ENCODE measurements at regions not wholly inside any gene's neighbourhood (a gene's known extent, or its start where the extent isn't known, plus 50 kb on each side); places are given as distances from the start of the nearest gene placed in this dataset.
A peak's percentile ranks its signal among the peaks of the same experiment; 100 is the strongest.

- Histone ChIP-seq H3K27me3 (ENCODE audit: control insufficient read depth, insufficient read depth, low read length) (no peaks in the 10 kb centered on the region), H3K27ac (ENCODE audit: low read length) (no peak overlapping the region)
- WGBS (ENCODE audit: insufficient coverage, insufficient read length) = no CpG with 5 or more reads among the region's 1 CpG
These were observed 168.4 kb upstream of the NHS start for GRCh38 chrX:17206584-17206983.

GRCh38 chrX:17214962-17215361 is 160.0 kb upstream of the NHS start:
- H3K36me3 ChIP-seq (ENCODE audit: control insufficient read depth, insufficient read depth, low read length) = no peaks in the 10 kb centered on the region
- WGBS (ENCODE audit: insufficient coverage, insufficient read length) = no CpG with 5 or more reads among the region's 4 CpGs
- H3K27me3 ChIP-seq (ENCODE audit: control insufficient read depth, insufficient read depth, low read length) = no peaks in the 10 kb centered on the region
- no peak overlapping the region for H3K27ac ChIP-seq (ENCODE audit: low read length)
- no peak overlapping the region for H3K4me3 ChIP-seq (ENCODE audit: low read length)
- H3K4me1 ChIP-seq (ENCODE audit: control insufficient read depth, insufficient read depth, low read length) = no peaks in the 10 kb centered on the region
- no peaks in the 10 kb centered on the region for H3K9me3 ChIP-seq (ENCODE audit: control insufficient read depth, insufficient read depth, low read length)
- DNase-seq (ENCODE audit: low read depth, low spot score) = no peak

More at GRCh38 chrX:17206584-17206983, 168.4 kb upstream of the NHS start:
- H3K36me3 ChIP-seq (ENCODE audit: control insufficient read depth, insufficient read depth, low read length) = no peaks in the 10 kb centered on the region
- no peak for DNase-seq (ENCODE audit: low read depth, low spot score)
- H3K4me3 ChIP-seq (ENCODE audit: low read length) = no peak overlapping the region
- H3K4me1 ChIP-seq (ENCODE audit: control insufficient read depth, insufficient read depth, low read length) = peaks cover 2% of the 10 kb centered on the region; the same call in 1 of the 2 replicates
- H3K9me3 ChIP-seq (ENCODE audit: control insufficient read depth, insufficient read depth, low read length) = no peaks in the 10 kb centered on the region

- H3K4me3 ChIP-seq (ENCODE audit: low read length) = no peak overlapping the region
- no peak overlapping the region for H3K27ac ChIP-seq (ENCODE audit: low read length)
These were observed 148.3 kb upstream of the NHS start for GRCh38 chrX:17226736-17227135.

GRCh38 chrX:17237146-17237545 is 137.9 kb upstream of the NHS start:
- Histone ChIP-seq H3K27ac (ENCODE audit: low read length) (no peak overlapping the region), H3K9me3 (ENCODE audit: control insufficient read depth, insufficient read depth, low read length) (no peaks in the 10 kb centered on the region), H3K36me3 (ENCODE audit: control insufficient read depth, insufficient read depth, low read length) (no peaks in the 10 kb centered on the region), H3K4me3 (ENCODE audit: low read length) (no peak overlapping the region), H3K4me1 (ENCODE audit: control insufficient read depth, insufficient read depth, low read length) (no peaks in the 10 kb centered on the region), H3K27me3 (ENCODE audit: control insufficient read depth, insufficient read depth, low read length) (no peaks in the 10 kb centered on the region)
- no peak for DNase-seq (ENCODE audit: low read depth, low spot score)
- no CpG with 5 or more reads among the region's 5 CpGs for WGBS (ENCODE audit: insufficient coverage, insufficient read length)

More at GRCh38 chrX:17226736-17227135, 148.3 kb upstream of the NHS start:
- Histone ChIP-seq H3K4me1 (ENCODE audit: control insufficient read depth, insufficient read depth, low read length) (peaks cover 2% of the 10 kb centered on the region; the same call in 1 of the 2 replicates), H3K9me3 (ENCODE audit: control insufficient read depth, insufficient read depth, low read length) (no peaks in the 10 kb centered on the region), H3K27me3 (ENCODE audit: control insufficient read depth, insufficient read depth, low read length) (no peaks in the 10 kb centered on the region), H3K36me3 (ENCODE audit: control insufficient read depth, insufficient read depth, low read length) (no peaks in the 10 kb centered on the region)
- peak; percentile 43 for DNase-seq (ENCODE audit: low read depth, low spot score)

- Histone ChIP-seq H3K27ac (ENCODE audit: low read length) (no peak overlapping the region), H3K9me3 (ENCODE audit: control insufficient read depth, insufficient read depth, low read length) (no peaks in the 10 kb centered on the region), H3K36me3 (ENCODE audit: control insufficient read depth, insufficient read depth, low read length) (no peaks in the 10 kb centered on the region), H3K4me1 (ENCODE audit: control insufficient read depth, insufficient read depth, low read length) (no peaks in the 10 kb centered on the region), H3K4me3 (ENCODE audit: low read length) (no peak overlapping the region), H3K27me3 (ENCODE audit: control insufficient read depth, insufficient read depth, low read length) (no peaks in the 10 kb centered on the region)
- no CpG with 5 or more reads among the region's 5 CpGs for WGBS (ENCODE audit: insufficient coverage, insufficient read length)
- DNase-seq (ENCODE audit: low read depth, low spot score) = peak; percentile 29
These were observed 132.5 kb upstream of the NHS start for GRCh38 chrX:17242470-17242869.

- Histone ChIP-seq H3K4me1 (ENCODE audit: control insufficient read depth, insufficient read depth, low read length) (no peaks in the 10 kb centered on the region), H3K27ac (ENCODE audit: low read length) (no peak overlapping the region), H3K36me3 (ENCODE audit: control insufficient read depth, insufficient read depth, low read length) (no peaks in the 10 kb centered on the region), H3K9me3 (ENCODE audit: control insufficient read depth, insufficient read depth, low read length) (no peaks in the 10 kb centered on the region), H3K4me3 (ENCODE audit: low read length) (no peak overlapping the region), H3K27me3 (ENCODE audit: control insufficient read depth, insufficient read depth, low read length) (no peaks in the 10 kb centered on the region)
- WGBS (ENCODE audit: insufficient coverage, insufficient read length) = no CpG with 5 or more reads among the region's 1 CpG
- DNase-seq (ENCODE audit: low read depth, low spot score) = no peak
These were observed 127.9 kb upstream of the NHS start for GRCh38 chrX:17247144-17247543.

- no peak for DNase-seq (ENCODE audit: low read depth, low spot score)
- Histone ChIP-seq H3K4me3 (ENCODE audit: low read length) (no peak overlapping the region), H3K27me3 (ENCODE audit: control insufficient read depth, insufficient read depth, low read length) (no peaks in the 10 kb centered on the region), H3K36me3 (ENCODE audit: control insufficient read depth, insufficient read depth, low read length) (no peaks in the 10 kb centered on the region), H3K9me3 (ENCODE audit: control insufficient read depth, insufficient read depth, low read length) (no peaks in the 10 kb centered on the region), H3K27ac (ENCODE audit: low read length) (no peak overlapping the region), H3K4me1 (ENCODE audit: control insufficient read depth, insufficient read depth, low read length) (no peaks in the 10 kb centered on the region)
- WGBS (ENCODE audit: insufficient coverage, insufficient read length) = no CpG with 5 or more reads among the region's 2 CpGs
These were observed 112.9 kb upstream of the NHS start for GRCh38 chrX:17262123-17262522.

DNA sequence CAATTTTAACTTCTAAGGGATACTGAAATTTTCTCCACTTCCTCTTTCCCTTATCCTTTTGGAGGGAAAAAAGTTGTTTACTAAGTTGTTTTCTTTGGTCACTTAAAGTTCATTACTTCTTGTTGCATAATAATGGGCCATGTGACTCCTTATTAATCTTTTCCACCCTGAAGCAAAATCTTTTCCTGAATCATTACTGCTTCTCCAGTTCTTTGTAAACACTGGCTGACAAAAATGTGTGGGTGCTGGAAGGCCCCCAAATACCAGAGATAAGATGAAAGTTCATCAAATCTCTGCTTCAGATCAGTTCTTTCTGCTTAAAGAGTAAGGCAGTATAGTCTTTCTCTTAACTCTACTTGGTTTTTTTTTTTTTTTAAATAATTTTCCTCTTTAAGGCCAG is 108.9 kb upstream of the NHS start:
- DNase-seq (ENCODE audit: low read depth, low spot score) = no peak
- H3K4me1 ChIP-seq (ENCODE audit: control insufficient read depth, insufficient read depth, low read length) = no peaks in the 10 kb centered on the region
- H3K4me3 ChIP-seq (ENCODE audit: low read length) = no peak overlapping the region
- no peaks in the 10 kb centered on the region for H3K36me3 ChIP-seq (ENCODE audit: control insufficient read depth, insufficient read depth, low read length)
- H3K27me3 ChIP-seq (ENCODE audit: control insufficient read depth, insufficient read depth, low read length) = no peaks in the 10 kb centered on the region
- H3K27ac ChIP-seq (ENCODE audit: low read length) = no peak overlapping the region
- no peaks in the 10 kb centered on the region for H3K9me3 ChIP-seq (ENCODE audit: control insufficient read depth, insufficient read depth, low read length)

DNA sequence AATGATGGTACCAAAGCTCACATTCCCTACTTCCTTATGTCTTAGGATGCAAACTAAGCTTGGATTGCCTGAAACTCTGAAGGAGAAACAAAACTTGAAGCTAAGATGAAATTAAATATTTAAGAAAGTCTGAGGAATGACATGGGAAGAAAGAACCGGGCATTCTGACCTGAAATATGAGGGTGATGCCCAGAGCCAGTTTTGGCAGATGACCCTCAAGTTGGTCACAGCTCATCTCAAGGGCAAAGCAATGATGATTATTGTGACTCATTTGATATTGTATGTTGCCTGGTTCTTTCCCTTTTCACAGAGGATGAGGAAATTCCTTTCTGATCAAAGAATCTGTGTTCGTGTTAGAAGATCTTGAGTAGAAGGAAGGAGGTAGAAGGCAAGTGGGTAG is 96.0 kb upstream of the NHS start:
- Histone ChIP-seq H3K27ac (ENCODE audit: low read length) (no peak overlapping the region), H3K36me3 (ENCODE audit: control insufficient read depth, insufficient read depth, low read length) (no peaks in the 10 kb centered on the region), H3K9me3 (ENCODE audit: control insufficient read depth, insufficient read depth, low read length) (no peaks in the 10 kb centered on the region), H3K4me3 (ENCODE audit: low read length) (no peak overlapping the region), H3K4me1 (ENCODE audit: control insufficient read depth, insufficient read depth, low read length) (no peaks in the 10 kb centered on the region), H3K27me3 (ENCODE audit: control insufficient read depth, insufficient read depth, low read length) (no peaks in the 10 kb centered on the region)
- DNase-seq (ENCODE audit: low read depth, low spot score) = no peak
- WGBS (ENCODE audit: insufficient coverage, insufficient read length) = no CpG with 5 or more reads among the region's 2 CpGs

DNA sequence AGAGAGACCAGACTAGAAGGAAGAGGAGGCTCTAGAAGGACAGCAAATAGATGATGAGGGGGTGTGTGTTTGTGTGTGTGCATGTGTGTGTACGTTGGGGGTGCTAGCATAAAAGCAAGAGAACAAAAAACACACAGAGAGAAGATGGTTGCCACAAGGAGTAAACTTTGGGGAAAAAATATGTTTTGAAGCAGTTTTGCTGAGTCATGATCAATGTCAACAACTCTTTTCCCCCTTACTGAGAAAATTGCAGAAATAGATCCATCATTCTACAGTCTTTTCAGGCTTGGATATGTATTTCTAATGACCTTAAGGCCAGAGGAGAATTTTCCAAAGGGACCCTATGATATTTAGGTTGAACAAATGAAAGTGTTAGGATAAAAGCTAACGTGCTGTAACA is 89.0 kb upstream of the NHS start:
- DNase-seq (ENCODE audit: low read depth, low spot score) = no peak
- Histone ChIP-seq H3K27ac (ENCODE audit: low read length) (no peak overlapping the region), H3K9me3 (ENCODE audit: control insufficient read depth, insufficient read depth, low read length) (no peaks in the 10 kb centered on the region), H3K4me3 (ENCODE audit: low read length) (no peak overlapping the region), H3K36me3 (ENCODE audit: control insufficient read depth, insufficient read depth, low read length) (no peaks in the 10 kb centered on the region), H3K27me3 (ENCODE audit: control insufficient read depth, insufficient read depth, low read length) (no peaks in the 10 kb centered on the region), H3K4me1 (ENCODE audit: control insufficient read depth, insufficient read depth, low read length) (no peaks in the 10 kb centered on the region)
- WGBS (ENCODE audit: insufficient coverage, insufficient read length) = no CpG with 5 or more reads among the region's 2 CpGs

GRCh38 chrX:17291171-17291900 is 83.7 kb upstream of the NHS start:
- no peaks in the 10 kb centered on the region for H3K27me3 ChIP-seq (ENCODE audit: control insufficient read depth, insufficient read depth, low read length)

More at GRCh38 chrX:17291171-17291900, 83.7 kb upstream of the NHS start:
- Histone ChIP-seq H3K9me3 (ENCODE audit: control insufficient read depth, insufficient read depth, low read length) (no peaks in the 10 kb centered on the region), H3K4me3 (ENCODE audit: low read length) (no peak overlapping the region), H3K36me3 (ENCODE audit: control insufficient read depth, insufficient read depth, low read length) (no peaks in the 10 kb centered on the region), H3K27ac (ENCODE audit: low read length) (no peak overlapping the region), H3K4me1 (ENCODE audit: control insufficient read depth, insufficient read depth, low read length) (no peaks in the 10 kb centered on the region)
- WGBS (ENCODE audit: insufficient coverage, insufficient read length) = no CpG with 5 or more reads among the region's 2 CpGs
- DNase-seq (ENCODE audit: low read depth, low spot score) = no peak

All from iPS DF 6.9 (cell line).